ENCODE measurements at regions not wholly inside any gene's neighbourhood (a gene's known extent, or its start where the extent isn't known, plus 50 kb on each side); places are given as distances from the start of the nearest gene placed in this dataset.
A peak's percentile ranks its signal among the peaks of the same experiment; 100 is the strongest.
"Not testable (repeated sequence)": the region's sequence is repeated elsewhere in the genome, so short reads cannot be mapped to it uniquely, and the experiment has no call there.

- ATAC-seq (ENCODE audit: low FRiP score in 2 of 2); H3K27ac ChIP-seq; H3K9me3 ChIP-seq; H3K4me1 ChIP-seq; H3K4me3 ChIP-seq; H3K36me3 ChIP-seq; H3K27me3 ChIP-seq; DNase-seq: not testable (repeated sequence)
- WGBS, 2 donors = no CpG with 5 or more reads among the region's 5 CpGs
Measured at GRCh38 chrY:18078452-18078851, 52.9 kb downstream of the CDY2A start.

- not testable (repeated sequence) for H3K27ac ChIP-seq; ATAC-seq (ENCODE audit: low FRiP score in 2 of 2); H3K9me3 ChIP-seq; H3K27me3 ChIP-seq; DNase-seq; H3K4me1 ChIP-seq; H3K4me3 ChIP-seq; H3K36me3 ChIP-seq
- no CpG with 5 or more reads among the region's 4 CpGs for WGBS, 2 donors
Measured at GRCh38 chrY:18085910-18086309, 60.3 kb downstream of the CDY2A start.

- not testable (repeated sequence) for H3K27ac ChIP-seq; H3K4me3 ChIP-seq; ATAC-seq (ENCODE audit: low FRiP score in 2 of 2); H3K27me3 ChIP-seq; DNase-seq; H3K9me3 ChIP-seq; H3K4me1 ChIP-seq; H3K36me3 ChIP-seq
- no CpG with 5 or more reads among the region's 3 CpGs for WGBS, 2 donors
Measured at GRCh38 chrY:18086361-18086977, 60.9 kb downstream of the CDY2A start.

- WGBS, 2 donors = no CpG with 5 or more reads among the region's 5 CpGs
- H3K9me3 ChIP-seq, DNase-seq, H3K27ac ChIP-seq, H3K36me3 ChIP-seq, H3K27me3 ChIP-seq, H3K4me3 ChIP-seq, H3K4me1 ChIP-seq: not testable (repeated sequence)
- ATAC-seq (ENCODE audit: low FRiP score in 2 of 2) = peak in 1 of 2 donors; percentile 69
Measured at GRCh38 chrY:18087943-18088655, 62.5 kb downstream of the CDY2A start.

- not testable (repeated sequence) for H3K9me3 ChIP-seq; H3K4me1 ChIP-seq; ATAC-seq (ENCODE audit: low FRiP score in 2 of 2); H3K4me3 ChIP-seq; H3K27me3 ChIP-seq; H3K36me3 ChIP-seq; DNase-seq; H3K27ac ChIP-seq
- WGBS, 2 donors = no CpG with 5 or more reads among the region's 3 CpGs
Measured at GRCh38 chrY:18092952-18093351, 67.4 kb downstream of the CDY2A start.

GRCh38 chrY:18105691-18106090 lies 80.1 kb downstream of the CDY2A start:
- not testable (repeated sequence) for H3K36me3 ChIP-seq; ATAC-seq (ENCODE audit: low FRiP score in 2 of 2); H3K27ac ChIP-seq; H3K4me1 ChIP-seq; DNase-seq; H3K9me3 ChIP-seq; H3K4me3 ChIP-seq; H3K27me3 ChIP-seq
- no CpG with 5 or more reads among the region's 2 CpGs for whole genome bisulfite sequencing, 2 donors

- H3K27ac ChIP-seq; H3K4me1 ChIP-seq; ATAC-seq (ENCODE audit: low FRiP score in 2 of 2); H3K9me3 ChIP-seq; H3K4me3 ChIP-seq; DNase-seq; H3K36me3 ChIP-seq; H3K27me3 ChIP-seq: not testable (repeated sequence)
- no CpG with 5 or more reads among the region's 2 CpGs for WGBS, 2 donors
Measured at GRCh38 chrY:18118388-18118787, 92.8 kb downstream of the CDY2A start.

GRCh38 chrY:18137718-18138117 lies 112.1 kb downstream of the CDY2A start:
- not testable (repeated sequence) for H3K27ac ChIP-seq; H3K36me3 ChIP-seq; DNase-seq; ATAC-seq (ENCODE audit: low FRiP score in 2 of 2); H3K4me3 ChIP-seq; H3K9me3 ChIP-seq; H3K27me3 ChIP-seq; H3K4me1 ChIP-seq
- no CpG with 5 or more reads among the region's 3 CpGs for WGBS, 2 donors

- not testable (repeated sequence) for H3K4me1 ChIP-seq; H3K27ac ChIP-seq; H3K4me3 ChIP-seq; H3K27me3 ChIP-seq; ATAC-seq (ENCODE audit: low FRiP score in 2 of 2); DNase-seq; H3K36me3 ChIP-seq; H3K9me3 ChIP-seq
- WGBS, 2 donors = no CpG with 5 or more reads among the region's 6 CpGs
Measured at GRCh38 chrY:18139311-18140007, 113.9 kb downstream of the CDY2A start.

GRCh38 chrY:18146417-18146816 lies 120.8 kb downstream of the CDY2A start:
- H3K4me3 ChIP-seq; H3K27ac ChIP-seq; H3K9me3 ChIP-seq; DNase-seq; H3K36me3 ChIP-seq; H3K4me1 ChIP-seq; H3K27me3 ChIP-seq; ATAC-seq (ENCODE audit: low FRiP score in 2 of 2): not testable (repeated sequence)

- not testable (repeated sequence) for H3K36me3 ChIP-seq, H3K27ac ChIP-seq, DNase-seq, H3K27me3 ChIP-seq, H3K9me3 ChIP-seq, H3K4me1 ChIP-seq, H3K4me3 ChIP-seq
- ATAC-seq (ENCODE audit: low FRiP score in 2 of 2) = peak in 1 of 2 donors; percentile 41
- no CpG with 5 or more reads among the region's 9 CpGs for WGBS, 2 donors
Measured at GRCh38 chrY:18152626-18153025, 127.0 kb downstream of the CDY2A start.

- no CpG with 5 or more reads among the region's 3 CpGs for WGBS, 2 donors
Measured at GRCh38 chrY:18165738-18166137, 140.2 kb downstream of the CDY2A start.

GRCh38 chrY:18176118-18176517 lies 150.5 kb downstream of the CDY2A start:
- DNase-seq; H3K4me1 ChIP-seq; H3K27me3 ChIP-seq; H3K4me3 ChIP-seq; H3K36me3 ChIP-seq; H3K27ac ChIP-seq; H3K9me3 ChIP-seq; ATAC-seq (ENCODE audit: low FRiP score in 2 of 2): not testable (repeated sequence)
- no CpG with 5 or more reads among the region's 12 CpGs for WGBS, 2 donors

More at GRCh38 chrY:18165738-18166137, 140.2 kb downstream of the CDY2A start:
- H3K27ac ChIP-seq; H3K4me3 ChIP-seq; H3K36me3 ChIP-seq; DNase-seq; H3K4me1 ChIP-seq; H3K27me3 ChIP-seq; ATAC-seq (ENCODE audit: low FRiP score in 2 of 2); H3K9me3 ChIP-seq: not testable (repeated sequence)
